NCI-H1930 (cell line): ENCODE measurements at regions not wholly inside any gene's neighbourhood (a gene's known extent, or its start where the extent isn't known, plus 50 kb on each side); places are given as distances from the start of the nearest gene placed in this dataset.
"Not testable (repeated sequence)": the region's sequence is repeated elsewhere in the genome, so short reads cannot be mapped to it uniquely, and the experiment has no call there.

Experiments
- DNase-seq, 2 experiments: peaks; one replicate each; lab custom pipeline; 2025; lab: John Stamatoyannopoulos, UW

DNA sequence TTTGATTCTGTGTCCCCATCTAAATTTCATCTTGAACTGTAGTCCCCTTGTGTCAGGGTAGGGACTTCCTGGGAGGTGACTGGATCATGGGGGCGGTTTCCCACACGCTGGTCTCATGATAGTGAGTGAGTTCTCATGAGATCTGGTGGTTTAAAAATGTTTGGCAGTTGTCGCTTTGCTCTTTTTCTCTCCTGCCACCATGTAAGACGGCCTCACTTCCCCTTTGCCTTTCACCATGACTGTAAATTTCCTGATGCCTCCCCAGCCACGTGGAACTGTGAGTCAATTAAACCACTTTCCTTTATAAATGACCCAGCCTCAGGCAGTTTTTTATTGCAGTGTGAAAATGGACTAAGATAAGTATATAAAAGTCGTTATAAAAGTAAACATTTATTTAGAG, 80.5 kb upstream of the SGK1 start:
- no peak for DNase-seq

DNA sequence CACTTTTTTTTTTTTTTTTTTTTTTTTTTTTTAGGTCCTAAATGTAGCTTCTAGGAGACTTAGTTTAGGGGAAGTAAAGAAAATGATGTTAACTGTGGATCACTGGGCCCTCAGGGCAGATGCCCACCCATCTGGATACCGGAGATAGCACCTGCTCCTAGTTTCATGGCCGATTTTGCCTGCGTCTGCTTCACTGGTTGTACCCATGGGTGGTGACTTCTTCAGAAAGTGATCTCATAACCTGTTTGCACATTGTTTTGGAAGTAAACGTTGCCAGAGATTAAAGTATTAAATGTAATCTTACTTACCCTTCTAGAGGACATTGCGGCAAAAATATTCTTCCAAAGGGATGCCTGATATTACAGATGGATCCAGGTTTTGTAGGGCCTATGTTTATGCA, 79.8 kb upstream of the SGK1 start:
- no peak for DNase-seq

DNA sequence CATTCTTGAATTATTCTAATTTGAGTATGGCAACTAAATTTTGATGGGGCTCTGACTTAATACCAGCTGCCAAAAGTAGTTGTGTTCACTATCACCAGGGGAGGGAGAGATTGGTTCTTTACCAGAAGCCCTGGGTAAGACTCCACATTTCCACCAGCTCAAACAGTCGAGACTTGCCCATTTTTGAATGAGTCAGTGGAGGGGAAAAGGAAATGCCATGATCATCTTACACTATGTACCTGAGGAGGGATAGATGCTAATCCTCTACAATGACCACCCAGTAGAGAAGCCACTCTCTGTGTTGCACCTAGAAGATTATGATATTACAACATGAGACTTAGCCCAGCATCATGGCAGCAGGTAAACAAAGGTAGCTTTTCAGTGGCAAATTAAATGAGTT, 77.0 kb upstream of the SGK1 start:
- DNase-seq, result no peak

DNA sequence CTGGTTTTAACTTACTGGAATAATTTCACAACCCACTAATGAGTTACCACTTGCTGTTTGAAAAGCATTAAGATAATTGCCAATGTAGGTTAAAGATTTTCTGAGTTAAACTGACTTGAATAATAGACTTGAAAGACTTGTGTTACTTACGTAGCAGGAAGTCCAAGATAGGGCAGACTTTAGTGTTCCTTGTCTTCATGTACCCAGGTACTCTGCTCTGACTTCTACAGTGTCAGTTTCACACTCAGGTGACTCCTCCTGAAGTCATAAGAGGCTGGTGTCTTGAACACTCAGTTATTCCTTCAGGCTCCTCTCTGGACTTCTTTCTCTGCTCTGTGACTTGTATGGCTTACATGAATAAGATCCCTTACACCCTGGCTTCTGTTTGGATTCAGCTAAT, 76.3 kb upstream of the SGK1 start:
- DNase-seq, result no peak

DNA sequence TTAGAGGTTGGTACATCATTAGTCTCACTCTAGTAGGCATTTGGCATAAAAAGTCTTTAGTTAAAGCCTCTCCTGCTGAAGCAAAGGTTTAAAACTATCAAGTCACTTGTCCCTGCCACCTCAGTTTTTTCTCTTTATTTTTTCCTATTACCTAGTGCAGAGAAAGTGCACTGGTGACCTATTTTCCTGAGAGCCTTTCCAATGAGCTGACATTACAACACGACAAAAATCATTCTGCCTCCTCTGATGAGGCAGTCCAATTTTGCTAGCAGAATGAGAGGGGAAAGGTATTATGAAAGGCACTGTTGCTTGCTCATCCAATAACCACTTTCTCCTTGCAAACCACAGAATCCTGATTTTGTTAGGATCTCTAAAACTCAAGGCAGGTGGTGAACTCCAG, 73.3 kb upstream of the SGK1 start:
- no peak for DNase-seq

DNA sequence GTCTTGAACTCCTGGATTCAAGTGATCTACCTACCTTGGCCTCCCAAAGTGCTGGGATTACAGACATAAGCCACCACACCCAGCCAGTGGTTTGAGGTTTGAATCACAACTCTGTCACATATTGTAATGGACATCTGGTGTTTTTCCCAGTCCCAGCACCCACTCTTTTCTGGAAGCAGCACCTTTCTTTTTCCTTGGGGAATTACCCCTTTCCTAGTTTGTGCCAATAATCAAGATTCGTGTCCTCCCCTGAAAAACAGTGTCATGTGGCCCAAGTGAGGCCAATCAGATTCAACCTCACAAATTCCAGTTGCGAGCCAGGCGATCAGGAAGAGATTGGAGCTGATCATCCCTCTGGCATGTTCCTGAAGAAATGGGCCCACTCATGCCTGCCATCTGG, 71.7 kb upstream of the SGK1 start:
- no peak for DNase-seq

DNA sequence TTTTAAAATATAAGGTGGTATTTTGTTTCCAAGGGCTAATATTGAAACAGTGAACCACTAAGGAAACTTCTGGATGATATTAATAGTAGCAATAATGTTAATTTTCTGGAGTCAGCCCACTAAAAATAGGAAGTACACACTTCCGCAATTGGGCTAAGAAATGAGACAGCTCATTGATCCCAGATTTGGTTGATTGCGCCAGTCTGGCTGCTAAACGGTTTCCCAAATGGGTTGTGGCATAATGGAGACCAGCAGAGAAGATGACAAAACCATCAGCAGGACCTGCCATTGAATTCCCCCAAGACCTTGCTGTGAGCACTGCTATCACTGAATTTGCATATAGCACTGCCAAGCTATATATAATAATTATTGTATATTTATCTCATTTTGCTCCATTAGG, 71.2 kb upstream of the SGK1 start:
- no peak for DNase-seq

DNA sequence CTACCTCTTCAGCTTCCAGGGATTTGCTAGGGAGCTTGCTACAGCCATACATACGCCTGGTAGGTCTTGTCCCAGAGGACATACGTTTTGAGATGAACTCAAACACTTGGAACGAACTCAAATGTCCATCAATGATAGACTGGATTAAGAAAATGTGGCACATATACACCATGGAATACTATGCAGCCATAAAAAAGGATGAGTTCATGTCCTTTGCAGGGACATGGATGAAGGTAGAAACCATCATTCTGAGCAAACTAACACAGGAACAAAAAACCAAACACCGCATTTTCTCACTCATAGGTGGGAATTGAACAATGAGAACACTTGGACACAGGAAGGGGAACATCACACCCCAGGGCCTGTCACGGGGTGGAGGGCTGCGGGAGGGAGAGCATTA, 68.6 kb upstream of the SGK1 start:
- DNase-seq, result not testable (repeated sequence)

DNA sequence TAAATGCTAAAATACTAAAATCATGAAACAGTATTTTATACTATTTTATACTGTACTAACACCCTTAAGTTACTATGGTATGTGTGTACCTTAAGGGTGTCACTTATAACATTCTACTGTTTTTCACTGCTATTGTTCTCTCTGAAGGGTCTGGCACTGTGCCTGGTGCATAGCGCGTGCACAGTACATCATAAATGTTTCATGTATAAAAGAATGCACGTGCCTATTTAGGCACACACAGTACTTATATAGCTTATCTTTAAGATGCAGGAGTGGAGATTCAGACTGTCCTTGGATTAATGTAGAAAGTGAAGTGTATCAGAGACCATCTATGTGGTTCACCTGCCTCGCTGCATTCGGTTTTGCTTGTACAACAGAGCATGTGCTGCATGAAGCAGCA, 64.0 kb upstream of the SGK1 start:
- no peak for DNase-seq

DNA sequence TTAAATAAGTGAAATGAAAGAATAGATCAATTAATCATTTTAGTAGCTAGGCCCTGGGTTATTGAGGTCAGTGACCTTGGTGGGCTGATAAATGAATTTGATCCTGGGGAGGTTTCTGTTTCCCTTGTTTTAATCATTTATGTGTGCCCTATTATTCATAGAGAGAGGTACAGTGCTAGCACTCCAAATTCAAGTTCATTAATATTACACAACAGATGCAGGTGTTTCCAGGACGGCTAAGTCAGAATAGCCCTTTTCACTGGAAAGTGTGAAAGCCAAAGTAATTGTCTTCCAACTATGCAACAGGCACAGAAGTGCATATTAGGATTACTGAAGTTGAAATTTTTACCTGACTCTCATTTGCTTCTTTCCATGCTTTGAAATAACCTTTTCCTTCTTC, 61.7 kb upstream of the SGK1 start:
- no peak for DNase-seq

DNA sequence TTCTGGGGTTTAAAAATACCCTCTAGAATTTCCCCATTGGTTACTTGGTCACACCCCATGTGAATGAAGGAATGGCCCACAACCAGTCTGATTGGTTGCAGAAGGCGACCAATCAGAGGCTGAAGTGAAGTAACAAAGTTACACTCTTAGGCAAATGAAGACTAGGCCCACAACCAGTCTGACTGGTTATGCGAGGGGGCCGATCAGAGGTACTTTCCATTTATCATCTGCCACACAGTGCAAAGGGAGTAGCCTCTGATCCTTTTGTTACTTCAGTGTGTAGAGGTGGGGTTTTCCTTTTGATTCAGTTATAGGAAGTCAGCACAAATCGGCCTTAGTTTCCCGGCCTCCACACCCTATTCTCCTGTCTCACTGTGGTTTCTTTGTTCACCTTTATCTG, 61.2 kb upstream of the SGK1 start:
- no peak for DNase-seq

DNA sequence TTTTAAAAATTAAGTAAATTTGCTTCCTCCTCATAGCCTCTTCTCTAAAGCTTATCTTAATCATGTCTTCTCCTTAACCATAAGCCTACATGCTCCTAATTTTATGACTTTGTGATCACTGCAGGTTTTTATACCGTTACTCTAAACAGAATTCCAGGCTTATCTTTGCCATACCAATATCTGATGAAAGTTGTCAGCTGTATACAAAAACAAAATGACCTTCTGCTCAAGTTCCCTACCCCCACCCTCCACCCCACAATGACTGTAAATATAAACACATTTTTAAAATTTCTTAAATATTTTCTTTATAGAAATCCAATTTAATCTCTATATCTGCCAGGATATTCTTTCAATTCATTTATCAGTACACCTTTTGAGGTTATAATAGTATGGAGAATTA, 60.5 kb upstream of the SGK1 start:
- no peak for DNase-seq

DNA sequence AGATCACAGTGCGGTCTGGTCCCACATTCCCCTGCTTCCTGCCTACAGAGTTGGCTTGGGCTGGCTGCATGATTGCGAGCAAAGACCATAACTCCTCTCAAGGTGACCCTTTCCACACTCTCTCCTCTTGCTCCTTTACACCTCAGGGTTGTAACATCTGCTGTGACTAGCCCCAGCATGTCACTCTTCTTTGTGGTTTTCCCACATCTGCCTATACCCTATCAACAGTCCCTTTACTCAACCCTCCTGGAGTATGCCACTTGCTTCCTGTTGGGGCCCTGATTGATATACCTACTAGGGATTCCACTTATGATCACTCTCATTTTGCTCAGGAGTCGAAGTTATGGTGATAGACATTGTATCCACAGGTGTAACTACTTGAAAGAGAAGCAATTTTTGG, 58.9 kb upstream of the SGK1 start:
- no peak for DNase-seq

DNA sequence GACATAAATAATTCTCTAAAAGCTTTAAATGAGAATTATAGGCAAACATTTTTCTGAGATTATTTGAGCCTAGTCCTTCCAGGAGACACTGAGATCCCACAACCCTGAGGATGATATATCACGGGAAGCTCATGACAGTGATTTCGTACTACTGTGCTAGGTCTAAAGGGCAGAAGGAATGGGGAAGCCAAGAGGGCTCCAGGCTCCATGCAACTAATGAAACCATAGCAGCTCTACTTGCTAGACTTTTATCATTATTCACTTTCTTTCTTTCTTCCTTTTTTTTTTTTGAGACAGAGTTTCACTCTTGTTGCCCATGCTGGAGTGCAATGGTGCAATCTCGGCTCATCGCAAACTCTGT, 57.3 kb upstream of the SGK1 start:
- DNase-seq, result no peak

DNA sequence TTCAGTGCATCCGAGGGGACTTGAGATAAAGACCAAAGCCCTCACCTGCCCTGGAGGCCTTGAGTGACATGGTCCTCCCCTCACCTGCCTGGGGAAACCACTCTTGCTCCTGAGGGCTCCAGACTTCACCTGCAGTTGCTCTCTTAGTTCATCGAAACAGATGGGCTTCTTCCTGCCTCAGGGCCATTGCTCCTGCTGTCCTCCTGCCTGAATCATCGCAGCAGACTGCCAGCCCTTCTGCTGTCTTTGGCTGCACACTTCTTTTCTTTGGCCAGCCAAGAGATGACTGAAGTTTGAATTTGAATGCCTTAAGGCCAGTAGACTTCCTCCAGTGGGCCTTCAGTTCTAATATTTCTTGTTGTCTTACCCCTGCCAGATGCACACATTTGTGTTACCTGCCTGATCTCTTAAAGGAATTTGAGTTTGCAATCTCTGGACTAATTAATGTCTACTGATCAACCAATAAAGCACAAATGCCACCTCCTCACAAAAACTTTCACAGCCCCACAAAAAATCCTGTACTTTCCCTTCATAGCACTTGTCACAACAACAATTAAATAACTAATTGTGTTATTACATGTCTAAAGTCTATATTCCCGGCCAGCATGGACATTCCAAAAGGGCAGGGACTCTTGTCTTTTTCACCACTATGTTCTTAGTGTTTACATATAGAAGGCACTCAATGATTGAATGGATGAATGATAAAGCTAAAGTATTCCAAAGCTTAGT, 56.7 kb upstream of the SGK1 start:
- no peak for DNase-seq

DNA sequence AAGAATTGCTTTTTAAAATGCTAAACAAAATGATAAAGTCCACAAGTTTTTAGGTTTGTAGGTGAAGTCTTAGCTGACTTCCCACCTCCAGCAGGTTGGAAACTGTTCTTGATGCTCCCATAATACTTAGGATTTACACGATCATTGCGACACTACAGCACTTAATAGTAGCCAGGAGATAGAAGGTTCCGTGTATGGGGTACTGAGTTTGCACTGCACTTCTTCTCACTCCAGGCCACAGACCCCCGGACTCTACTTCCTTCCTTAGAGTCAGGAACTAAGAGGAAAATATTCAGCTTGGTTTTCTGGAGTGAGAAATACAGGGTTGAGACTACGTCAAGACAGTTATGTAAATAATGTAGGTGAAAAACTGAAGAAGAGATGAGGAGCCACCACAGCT, 56.1 kb upstream of the SGK1 start:
- no peak for DNase-seq

DNA sequence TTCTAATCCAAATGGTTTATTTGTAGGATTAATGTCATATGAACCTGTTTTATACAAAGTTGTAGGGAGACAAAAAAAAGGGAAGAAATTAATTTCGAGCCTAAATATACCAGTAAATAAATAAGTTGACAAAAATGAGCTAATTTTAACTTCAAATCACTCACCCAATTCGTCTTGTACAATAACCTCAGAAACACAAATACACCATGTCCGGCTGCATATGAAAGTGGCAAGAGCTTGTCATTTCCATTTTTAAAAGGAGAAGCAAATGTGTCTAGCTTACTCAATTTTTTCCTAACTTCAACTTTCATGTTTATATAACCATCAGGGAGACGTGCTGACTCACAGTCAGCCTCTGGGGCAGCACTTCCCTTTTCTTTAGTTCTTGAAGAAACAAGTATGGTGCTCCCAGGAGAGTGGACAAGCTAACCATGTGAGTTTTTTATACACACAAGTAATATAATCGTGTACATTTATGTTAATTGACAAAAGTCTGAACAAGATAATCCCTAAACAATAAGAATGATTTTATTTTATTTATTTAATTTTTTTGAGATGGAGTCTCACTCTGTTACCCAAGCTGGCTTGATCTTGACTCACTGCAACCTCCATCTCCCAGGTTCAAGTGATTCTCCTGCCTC, 55.5 kb upstream of the SGK1 start:
- no peak for DNase-seq

DNA sequence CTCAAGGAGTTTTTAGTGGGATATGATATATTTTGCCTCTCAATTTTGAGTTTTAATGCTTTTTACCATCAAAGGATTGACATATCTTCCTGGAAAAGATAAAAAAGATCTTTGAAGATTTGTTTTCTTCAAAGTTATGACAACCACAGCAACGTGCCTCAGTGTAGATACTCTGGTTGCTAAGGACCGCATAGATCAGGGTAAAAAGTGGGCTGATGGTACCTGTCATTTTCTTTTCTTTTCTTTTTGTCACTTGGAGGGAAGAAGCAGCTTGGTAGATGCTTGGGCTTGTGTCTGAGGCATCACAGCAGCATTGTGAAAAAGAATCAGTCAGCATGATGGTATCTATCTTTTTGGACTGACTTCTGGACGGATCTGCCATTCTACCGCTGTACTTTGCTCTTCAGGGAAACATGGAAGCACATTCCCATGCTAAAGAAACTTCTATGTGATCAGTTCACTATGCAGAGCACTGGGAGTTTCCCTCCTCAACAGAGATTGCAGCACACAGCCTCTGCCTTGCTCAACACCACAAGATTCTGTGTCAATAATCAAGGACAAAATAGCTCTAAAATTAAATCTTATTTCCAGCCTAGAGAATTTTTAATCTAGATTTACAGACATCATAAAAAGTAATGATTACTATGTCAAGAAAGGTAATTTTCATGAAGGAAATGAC, 54.8 kb upstream of the SGK1 start:
- DNase-seq, result no peak

DNA sequence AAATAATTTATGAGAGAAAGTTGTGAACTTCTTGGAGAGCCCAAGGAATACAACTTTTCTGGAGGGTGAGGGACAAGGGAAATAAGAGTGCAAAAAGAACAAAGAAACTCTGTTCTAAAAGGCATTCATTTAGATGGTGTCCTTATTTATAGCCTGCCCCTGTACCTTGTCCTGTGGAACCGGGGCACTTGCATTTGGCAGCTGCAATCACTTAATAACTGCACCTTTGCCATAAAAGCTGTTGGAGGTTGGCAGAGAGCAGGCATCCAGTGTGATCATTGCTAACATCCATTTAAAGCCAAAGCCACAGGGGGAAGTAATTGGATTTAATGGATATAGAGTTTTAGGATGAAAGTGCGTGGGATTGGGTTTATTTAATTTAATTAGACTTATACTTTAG, 50.8 kb upstream of the SGK1 start:
- DNase-seq, result no peak
